NCI-H82 treated with DMSO at 0.1 percent for 48 hours (cell line): ENCODE measurements at regions not wholly inside any gene's neighbourhood (a gene's known extent, or its start where the extent isn't known, plus 50 kb on each side); places are given as distances from the start of the nearest gene placed in this dataset.

ENCODE experiments used
- DNase-seq: peaks from one replicate; lab custom pipeline; 2025; ENCODE audit not compliant: unreplicated experiment; lab: John Stamatoyannopoulos, UW

- DNase-seq = no peak
Measured at GRCh38 chr4:81963015-81963762, 410.6 kb downstream of the HNRNPD start.

- no peak for DNase-seq
Measured at GRCh38 chr4:81960961-81961360, 412.8 kb downstream of the HNRNPD start.

GRCh38 chr4:81954271-81954670 lies 419.5 kb downstream of the HNRNPD start:
- DNase-seq = no peak

DNA sequence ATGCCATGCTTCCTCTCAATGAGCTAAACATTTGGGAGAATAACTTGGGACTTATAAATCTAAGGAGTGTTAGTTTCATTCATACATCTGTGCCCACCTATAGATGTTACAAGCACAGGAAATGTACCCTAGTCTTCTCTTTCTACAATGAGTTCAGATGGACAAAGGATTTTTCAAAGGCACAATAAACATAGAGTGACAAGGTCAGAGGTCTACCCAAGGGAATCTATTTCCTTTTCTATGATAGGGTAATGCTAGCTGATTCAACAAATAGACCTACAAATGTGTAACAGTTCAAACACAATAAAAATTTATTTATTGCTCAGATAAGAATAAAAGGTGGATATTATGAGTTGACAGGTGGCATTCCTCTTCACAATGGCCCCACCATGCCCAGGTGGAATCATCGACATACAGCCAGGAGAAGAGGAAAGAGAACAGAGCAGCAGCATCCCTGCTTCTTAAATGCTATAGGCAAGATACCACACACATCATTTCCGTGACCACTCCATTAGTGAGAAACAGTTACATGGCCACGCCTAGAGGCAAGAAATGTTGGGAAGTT lies 421.8 kb downstream of the HNRNPD start:
- DNase-seq = no peak

DNA sequence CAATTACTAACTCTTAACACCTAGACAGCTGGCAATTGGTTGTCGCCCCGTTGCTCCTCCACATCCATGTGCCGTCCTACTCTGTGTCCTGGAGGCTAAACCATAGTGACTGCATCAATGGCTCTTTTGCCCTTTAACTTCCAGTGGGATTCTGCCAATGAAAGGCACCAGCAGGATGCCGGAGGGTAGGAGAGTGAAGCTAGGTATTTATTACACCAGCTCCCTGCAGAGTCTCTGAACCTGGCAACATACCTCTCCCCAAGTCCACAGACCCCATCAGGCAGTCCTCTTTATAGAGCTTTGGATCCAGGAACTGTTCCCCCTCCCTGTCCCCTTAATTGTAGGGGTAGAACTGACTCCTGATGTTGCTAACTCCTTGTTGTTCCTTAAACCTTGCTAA lies 426.8 kb downstream of the HNRNPD start:
- peak; percentile 9 for DNase-seq

DNA sequence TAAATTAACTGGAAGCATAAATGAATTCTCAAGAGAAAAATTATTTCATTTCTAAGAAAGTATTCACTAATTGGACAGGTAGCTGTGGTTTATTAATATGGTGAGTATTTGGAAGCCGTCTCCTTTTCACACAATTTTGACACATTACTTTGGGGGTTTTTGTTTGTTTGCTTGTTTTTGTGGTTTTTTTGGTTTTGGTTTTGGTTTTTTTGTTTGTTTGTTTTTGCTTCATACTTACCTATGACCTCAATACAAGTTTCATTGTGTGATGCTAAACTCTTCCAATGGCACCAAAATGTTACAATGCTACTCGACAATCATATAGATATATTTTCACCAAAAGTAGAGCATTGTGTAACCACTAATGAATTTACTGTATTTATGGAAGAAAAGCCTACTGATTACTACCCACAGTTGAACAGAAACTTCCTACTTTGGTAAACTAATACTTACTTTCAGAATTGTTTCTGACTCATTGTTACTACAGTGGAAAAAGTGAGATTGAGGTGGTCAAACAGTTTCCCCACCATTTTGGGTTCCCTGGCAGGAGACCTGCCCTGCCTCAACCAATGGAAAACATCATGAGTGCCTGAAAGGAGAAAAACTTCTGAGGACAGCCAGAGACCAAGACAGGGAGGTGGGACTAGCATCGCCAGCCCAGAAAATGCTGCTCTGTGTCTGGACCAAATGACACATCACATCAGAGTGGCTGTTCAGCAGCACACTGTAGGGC lies 443.1 kb downstream of the HNRNPD start:
- DNase-seq = no peak

GRCh38 chr4:81923140-81923539 lies 450.7 kb downstream of the HNRNPD start:
- no peak for DNase-seq

DNA sequence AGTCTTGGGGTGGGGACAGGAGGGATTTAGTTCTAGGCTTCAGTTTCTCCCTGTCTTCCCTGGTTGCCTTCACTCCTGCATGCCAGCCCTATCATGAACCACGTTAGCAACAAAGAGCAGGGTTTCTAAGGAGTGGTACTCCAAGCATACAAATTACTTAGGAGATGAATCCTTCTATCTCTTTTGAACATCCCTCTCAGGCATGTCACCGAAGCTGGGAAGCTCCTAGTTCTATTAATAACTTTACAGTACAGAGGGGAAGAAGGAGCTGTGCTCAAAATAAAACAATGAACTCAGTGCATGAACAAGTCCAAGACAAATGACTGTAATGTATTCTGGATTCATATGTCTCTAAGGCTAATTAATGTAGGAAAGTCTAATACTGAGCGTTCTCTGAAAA lies 450.6 kb upstream of the RASGEF1B start:
- DNase-seq = no peak

DNA sequence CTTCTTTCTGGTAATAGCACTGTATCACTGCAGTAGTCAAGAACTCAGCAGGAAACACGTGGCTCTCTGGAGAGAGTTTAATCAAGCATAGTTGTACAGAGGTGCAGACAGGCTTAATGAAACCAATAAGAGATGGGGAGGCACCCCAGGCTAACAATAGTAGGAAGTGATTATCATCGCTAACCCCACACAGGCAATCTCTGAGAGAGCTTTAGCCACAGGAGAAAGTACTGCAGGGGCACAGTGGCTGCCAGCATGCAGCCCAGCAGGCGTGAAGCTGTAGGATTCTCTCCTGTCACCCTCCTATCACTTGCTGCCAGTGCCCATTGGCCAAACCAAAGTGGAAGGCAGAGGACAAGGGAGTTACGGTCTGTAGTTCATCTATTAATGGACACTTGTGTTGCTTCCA lies 450.0 kb upstream of the RASGEF1B start:
- DNase-seq = peak; percentile 78

GRCh38 chr4:81919810-81920209 lies 448.1 kb upstream of the RASGEF1B start:
- no peak for DNase-seq

GRCh38 chr4:81919223-81919622 lies 447.5 kb upstream of the RASGEF1B start:
- DNase-seq = peak; percentile 15

- DNase-seq = no peak
Measured at GRCh38 chr4:81915430-81915829, 443.7 kb upstream of the RASGEF1B start.

GRCh38 chr4:81914623-81915022 lies 442.9 kb upstream of the RASGEF1B start:
- no peak for DNase-seq

DNA sequence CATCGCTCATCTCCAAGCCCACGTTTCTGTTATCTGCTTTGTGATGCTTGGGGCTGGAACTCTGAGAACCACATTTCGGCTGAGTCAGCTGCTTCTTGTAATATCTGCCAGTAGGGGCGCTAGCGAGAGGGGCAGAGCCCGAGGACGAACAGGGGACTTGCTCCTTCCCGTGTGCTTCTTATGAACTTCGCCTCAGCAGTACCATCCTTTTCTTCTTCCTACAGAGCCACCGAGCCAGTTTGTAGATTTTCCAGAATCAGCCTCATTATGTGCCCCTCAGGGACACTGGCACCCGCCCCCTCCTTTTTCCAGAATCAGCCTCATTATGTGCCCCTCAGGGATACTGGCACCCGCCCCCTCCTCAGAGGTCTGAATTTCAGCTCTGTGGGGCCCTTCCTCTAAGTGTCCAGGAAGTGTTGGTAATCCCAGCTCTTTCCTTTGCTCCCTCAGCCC lies 441.7 kb upstream of the RASGEF1B start:
- peak; percentile 56 for DNase-seq

DNA sequence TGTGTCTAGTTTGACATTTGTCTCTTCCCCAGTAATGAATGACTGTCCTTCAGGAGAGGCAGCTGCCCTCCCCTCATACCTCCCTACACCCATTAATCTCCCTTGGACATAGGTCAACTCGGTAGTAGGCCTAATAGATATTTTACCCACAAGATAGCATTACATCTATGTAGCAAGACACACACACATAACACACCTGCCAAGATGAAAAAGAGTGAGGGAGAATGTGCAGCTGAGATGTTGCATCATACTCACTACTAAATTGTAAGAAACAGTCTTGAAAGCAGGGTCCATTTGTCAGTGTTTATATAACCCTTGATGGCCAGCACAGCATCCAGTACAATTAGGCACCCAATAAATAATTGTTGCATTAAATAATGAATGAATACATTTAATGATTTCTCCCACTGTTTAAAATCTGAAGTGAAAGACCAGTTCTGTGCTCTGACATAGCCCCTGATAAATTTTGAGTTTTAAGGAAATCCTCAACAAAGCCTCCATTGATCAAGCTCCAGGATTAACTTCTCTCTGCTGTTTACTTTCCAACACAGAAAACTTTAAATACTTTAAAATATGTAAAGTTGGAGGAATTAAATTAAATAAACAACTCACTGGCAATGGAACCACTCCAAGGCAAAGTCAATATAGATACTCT lies 440.8 kb upstream of the RASGEF1B start:
- DNase-seq = no peak

DNA sequence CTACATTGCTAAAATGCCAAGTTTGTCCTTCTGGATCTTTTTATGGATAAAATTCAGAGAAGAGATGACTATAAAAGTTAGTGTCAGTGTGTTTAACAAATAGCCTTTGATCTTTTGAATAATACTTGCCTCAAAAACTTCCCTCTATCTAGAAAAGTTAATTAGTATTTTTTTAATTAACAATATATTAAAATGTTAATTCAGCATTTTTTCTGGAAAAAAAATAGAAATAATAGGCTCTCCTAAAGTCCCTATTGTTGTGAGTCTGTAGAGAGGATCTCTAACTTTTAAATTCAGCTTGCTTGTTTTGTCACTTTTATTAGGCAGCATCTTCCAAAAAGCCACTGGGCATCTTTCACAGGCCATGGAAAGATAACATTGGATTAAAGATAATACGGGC lies 435.2 kb upstream of the RASGEF1B start:
- DNase-seq = no peak

DNA sequence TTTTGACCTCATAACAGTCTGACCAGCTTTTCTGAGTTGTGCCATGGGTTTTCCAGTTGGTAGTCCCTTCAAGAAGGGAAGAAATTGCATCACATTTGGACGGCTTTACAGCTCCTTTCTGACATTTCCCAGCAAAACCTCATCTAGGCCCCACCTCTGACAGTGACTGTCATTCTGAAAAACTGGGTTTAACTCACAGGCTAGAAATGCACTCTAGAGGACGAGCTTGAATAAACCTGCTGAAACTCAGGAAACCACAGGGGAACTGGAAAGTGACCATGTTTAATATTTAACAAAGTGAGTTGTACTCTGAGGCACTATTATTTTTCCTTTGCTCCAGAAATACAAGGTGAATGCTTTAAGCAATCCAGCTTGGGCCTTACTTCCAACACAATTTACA lies 434.3 kb upstream of the RASGEF1B start:
- DNase-seq = no peak

GRCh38 chr4:81904121-81904520 lies 432.4 kb upstream of the RASGEF1B start:
- no peak for DNase-seq

- no peak for DNase-seq
Measured at GRCh38 chr4:81903212-81903611, 431.5 kb upstream of the RASGEF1B start.

DNA sequence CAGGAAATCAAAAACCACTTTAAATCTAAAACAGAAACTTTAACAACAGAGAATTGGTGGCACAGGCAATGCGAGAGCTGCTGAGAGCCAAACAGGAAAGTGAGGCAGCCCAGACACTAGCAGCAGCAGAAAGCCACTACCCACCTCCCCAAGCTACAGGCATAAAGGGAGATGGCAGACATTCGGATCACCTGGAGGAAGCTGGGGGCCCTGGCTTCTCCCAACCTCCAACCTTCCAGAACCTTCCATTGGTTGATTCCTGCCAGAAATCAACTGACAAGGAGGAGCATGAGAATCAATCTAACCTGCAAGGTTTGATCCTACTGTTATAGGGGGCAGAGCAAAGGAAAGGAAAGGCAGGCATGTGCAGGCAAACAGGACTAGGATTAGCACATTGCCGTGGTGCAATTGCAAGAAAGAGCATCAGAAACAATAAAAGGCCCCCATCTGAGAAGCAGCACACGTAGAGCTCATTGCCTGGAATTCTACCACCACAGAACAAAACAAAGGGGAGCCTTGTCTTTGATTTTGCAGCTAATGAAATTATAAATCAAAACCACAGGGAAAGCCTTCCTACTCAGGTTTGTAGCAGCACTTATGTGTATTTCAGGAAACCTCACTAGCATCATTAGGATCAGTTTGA lies 427.3 kb upstream of the RASGEF1B start:
- DNase-seq = no peak

- DNase-seq = peak; percentile 14
Measured at GRCh38 chr4:81896936-81897335, 425.2 kb upstream of the RASGEF1B start.
